AG08395 (cell line): ENCODE measurements at regions not wholly inside any gene's neighbourhood (a gene's known extent, or its start where the extent isn't known, plus 50 kb on each side); places are given as distances from the start of the nearest gene placed in this dataset.

Source experiments
- DNase-seq: peaks from one replicate; pipeline ENCODE4 v3.0.0; 2012; ENCODE audit warnings: mixed read lengths, low spot score

GRCh38 chr12:110794623-110795280 is 52.0 kb upstream of the CCDC63 start:
- peak; percentile 35 for DNase-seq

DNA sequence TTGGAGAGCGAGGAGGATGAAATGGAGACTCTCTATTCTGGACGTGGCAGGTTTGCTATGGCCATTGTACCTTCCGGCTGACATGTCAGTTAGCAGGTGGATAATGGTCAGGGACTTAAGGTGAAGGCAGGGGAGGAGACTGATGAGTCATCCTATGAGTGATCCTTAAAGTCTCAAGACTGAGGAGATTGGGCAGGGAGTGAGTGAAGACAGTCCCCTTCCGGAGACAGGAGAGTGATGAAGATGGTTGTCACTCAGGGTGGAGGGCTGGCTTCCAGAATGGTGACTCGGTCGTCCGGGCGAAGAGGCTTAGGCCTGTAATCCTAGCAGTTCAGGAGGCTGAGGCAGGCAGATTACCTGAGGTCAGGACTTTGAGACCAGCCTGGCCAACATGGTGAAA is 49.8 kb upstream of the CCDC63 start:
- no peak for DNase-seq
